ENCODE measurements at regions not wholly inside any gene's neighbourhood (a gene's known extent, or its start where the extent isn't known, plus 50 kb on each side); places are given as distances from the start of the nearest gene placed in this dataset.

- Histone ChIP-seq H3K27me3 (ENCODE audit: insufficient read depth) (no peaks in the 10 kb centered on the region), H3K9me3 (no peaks in the 10 kb centered on the region), H3K9me2 (no peaks in the 10 kb centered on the region), H3K4me3 (ENCODE audit: low read depth in 2 of 2, low read length in 1 of 2) (no peak overlapping the region), H3K4me1 (ENCODE audit: control insufficient read depth in 1 of 2, insufficient read depth in 2 of 2, low read depth in 1 of 2, low read length in 1 of 2) (peaks cover 0 to 5% of the 10 kb centered on the region in 2 experiments; a peak in 1 of 4 replicates), H3K36me3 (replicated peaks in 1 of 2; ENCODE audit: control insufficient read depth in 1 of 2, insufficient read depth in 2 of 2, low read length in 1 of 2) (no peaks in the 10 kb centered on the region), H3K9ac (no peak overlapping the region), H3F3A (replicated peaks; ENCODE audit: insufficient read depth) (no peaks in the 10 kb centered on the region), H4K20me1 (ENCODE audit: insufficient read depth) (no peaks in the 10 kb centered on the region), H3K27ac (ENCODE audit: low read depth in 2 of 2, low read length in 1 of 2) (no peak overlapping the region), H3K79me2 (ENCODE audit: insufficient read depth) (no peaks in the 10 kb centered on the region), H2AFZ (ENCODE audit: low read depth) (no peak overlapping the region), H3K4me2 (no peak overlapping the region)
- DNase-seq, result no peak
- no peak for TF ChIP-seq CHD2 (IDR thresholded peaks at IDR 0.05; ENCODE audit: low read length, partially characterized antibody)
- no peak for TF ChIP-seq SIN3A (IDR thresholded peaks at IDR 0.05; ENCODE audit: borderline replicate concordance, low read depth, low read length)
- no peak for TF ChIP-seq RCOR1 (IDR thresholded peaks at IDR 0.05; ENCODE audit: low read length)
- WGBS (ENCODE audit: low lambda C conversion rate), result 18% methylated on average over 1 of the region's 1 CpG
- CTCF ChIA-PET, result no interaction called here
- POLR2A ChIA-PET, result no interaction called here
Measured at GRCh38 chr12:98060411-98060810, 455.0 kb upstream of the TMPO start.

DNA sequence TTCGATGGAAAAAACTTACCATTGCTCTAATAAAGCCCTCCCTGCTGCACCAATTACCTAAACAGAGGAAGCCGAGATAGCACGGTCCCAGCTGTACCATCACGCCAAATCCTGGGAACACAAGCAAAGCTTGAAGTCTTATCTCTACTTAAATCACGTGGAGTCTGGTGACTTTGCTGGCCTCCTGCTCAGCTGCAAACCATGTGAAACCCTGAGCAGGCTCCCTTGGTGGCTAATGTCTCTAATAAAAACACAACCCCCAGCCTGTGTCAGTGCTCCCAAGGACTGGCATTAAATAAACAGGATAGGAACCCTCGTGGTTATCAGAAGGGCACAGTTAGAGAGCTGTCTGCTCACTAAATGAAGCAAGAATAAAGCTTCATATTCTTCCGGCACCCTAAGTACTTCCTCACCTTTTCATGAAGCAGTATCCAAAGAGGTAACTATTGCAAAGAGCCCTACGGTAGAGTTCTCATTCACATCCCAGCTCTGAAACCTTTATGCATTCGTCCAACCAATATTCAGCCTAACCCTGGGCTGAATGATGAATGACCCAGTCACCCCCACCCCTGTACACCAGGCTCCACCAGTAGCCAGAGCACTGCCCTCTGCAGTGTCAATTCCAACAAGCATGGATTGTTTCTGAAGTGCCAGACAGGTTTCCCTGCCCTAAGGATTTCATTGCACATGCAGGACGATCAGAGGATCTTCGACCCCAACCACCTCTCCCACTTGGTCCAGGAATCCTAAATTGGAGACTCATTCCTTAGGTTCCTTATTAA lies 452.7 kb upstream of the TMPO start:
- Histone ChIP-seq H4K20me1 (ENCODE audit: insufficient read depth) (no peaks in the 10 kb centered on the region), H3K79me2 (ENCODE audit: insufficient read depth) (no peaks in the 10 kb centered on the region), H3K36me3 (replicated peaks in 1 of 2; ENCODE audit: control insufficient read depth in 1 of 2, insufficient read depth in 2 of 2, low read length in 1 of 2) (no peaks in the 10 kb centered on the region), H3K27ac (ENCODE audit: low read depth in 2 of 2, low read length in 1 of 2) (no peak overlapping the region), H3K9ac (no peak overlapping the region), H3K27me3 (ENCODE audit: insufficient read depth) (no peaks in the 10 kb centered on the region), H3F3A (replicated peaks; ENCODE audit: insufficient read depth) (no peaks in the 10 kb centered on the region), H3K9me3 (no peaks in the 10 kb centered on the region), H2AFZ (ENCODE audit: low read depth) (no peak overlapping the region), H3K4me2 (no peak overlapping the region), H3K4me1 (ENCODE audit: control insufficient read depth in 1 of 2, insufficient read depth in 2 of 2, low read depth in 1 of 2, low read length in 1 of 2) (peaks cover 0 to 5% of the 10 kb centered on the region in 2 experiments; a peak in 1 of 4 replicates), H3K4me3 (ENCODE audit: low read depth in 2 of 2, low read length in 1 of 2) (no peak overlapping the region), H3K9me2 (no peaks in the 10 kb centered on the region)
- TF ChIP-seq MEF2A (IDR thresholded peaks at IDR 0.05; ENCODE audit: borderline replicate concordance, low read depth) (no peak), POLR2AphosphoS5 (IDR thresholded peaks at IDR 0.05; ENCODE audit: low read depth, low read length) (no peak), SMC3 (IDR thresholded peaks at IDR 0.05; ENCODE audit: low read depth, low read length) (no peak), FOXM1 (IDR thresholded peaks at IDR 0.05; ENCODE audit: low read depth) (no peak), RFX5 (IDR thresholded peaks at IDR 0.05; ENCODE audit: low read length) (no peak)
- WGBS (ENCODE audit: low lambda C conversion rate), result 21% methylated on average over 11 of the region's 11 CpGs
- POLR2A ChIA-PET, result no interaction called here
- DNase-seq, result no peak
- CTCF ChIA-PET, result no interaction called here

GRCh38 chr12:98064501-98064900 lies 450.9 kb upstream of the TMPO start:
- H3K9me2 ChIP-seq, result no peaks in the 10 kb centered on the region
- no peak overlapping the region for H2AFZ ChIP-seq (ENCODE audit: low read depth)
- H3K4me3 ChIP-seq (ENCODE audit: low read depth in 2 of 2, low read length in 1 of 2), result no peak overlapping the region
- H3F3A ChIP-seq (replicated peaks; ENCODE audit: insufficient read depth), result no peaks in the 10 kb centered on the region
- H3K36me3 ChIP-seq (replicated peaks in 1 of 2; ENCODE audit: control insufficient read depth in 1 of 2, insufficient read depth in 2 of 2, low read length in 1 of 2), result no peaks in the 10 kb centered on the region
- H3K9ac ChIP-seq, result no peak overlapping the region
- no peak for DNase-seq
- CTCF ChIA-PET, result no interaction called here
- H3K4me2 ChIP-seq, result no peak overlapping the region
- no peak overlapping the region for H3K27ac ChIP-seq (ENCODE audit: low read depth in 2 of 2, low read length in 1 of 2)
- no peaks in the 10 kb centered on the region for H3K79me2 ChIP-seq (ENCODE audit: insufficient read depth)
- WGBS (ENCODE audit: low lambda C conversion rate), result 13% methylated on average over 2 of the region's 2 CpGs
- peaks cover 0 to 5% of the 10 kb centered on the region in 2 experiments; a peak in 1 of 4 replicates for H3K4me1 ChIP-seq (ENCODE audit: control insufficient read depth in 1 of 2, insufficient read depth in 2 of 2, low read depth in 1 of 2, low read length in 1 of 2)
- H4K20me1 ChIP-seq (ENCODE audit: insufficient read depth), result no peaks in the 10 kb centered on the region
- H3K27me3 ChIP-seq (ENCODE audit: insufficient read depth), result no peaks in the 10 kb centered on the region
- H3K9me3 ChIP-seq, result no peaks in the 10 kb centered on the region
- no peak for TF ChIP-seq JUND (IDR thresholded peaks at IDR 0.05)
- TF ChIP-seq ELF1 (IDR thresholded peaks at IDR 0.05), result no peak
- TF ChIP-seq YY1 (IDR thresholded peaks at IDR 0.05; ENCODE audit: low read depth), result no peak
- no peak for TF ChIP-seq SMC3 (IDR thresholded peaks at IDR 0.05; ENCODE audit: low read depth, low read length)
- TF ChIP-seq NRF1 (IDR thresholded peaks at IDR 0.05; ENCODE audit: low read depth, low read length), result no peak
- no peak for TF ChIP-seq RFX5 (IDR thresholded peaks at IDR 0.05; ENCODE audit: low read length)
- no peak for TF ChIP-seq TAF1 (IDR thresholded peaks at IDR 0.05; ENCODE audit: borderline replicate concordance, low read depth, low read length)
- TF ChIP-seq TCF12 (IDR thresholded peaks at IDR 0.05), result no peak
- no peak for TF ChIP-seq POLR2AphosphoS5 (IDR thresholded peaks at IDR 0.05; ENCODE audit: low read depth, low read length)
- TF ChIP-seq MEF2A (IDR thresholded peaks at IDR 0.05; ENCODE audit: borderline replicate concordance, low read depth), result no peak
- no peak for TF ChIP-seq ZBTB33 (IDR thresholded peaks at IDR 0.05; ENCODE audit: borderline replicate concordance, low read depth)
- TF ChIP-seq MXI1 (IDR thresholded peaks at IDR 0.05; ENCODE audit: low read depth, low read length), result no peak
- no peak for TF ChIP-seq NFIC (IDR thresholded peaks at IDR 0.05; ENCODE audit: borderline replicate concordance)
- no peak for TF ChIP-seq SIN3A (IDR thresholded peaks at IDR 0.05; ENCODE audit: borderline replicate concordance, low read depth, low read length)
- TF ChIP-seq, protein P1, sequence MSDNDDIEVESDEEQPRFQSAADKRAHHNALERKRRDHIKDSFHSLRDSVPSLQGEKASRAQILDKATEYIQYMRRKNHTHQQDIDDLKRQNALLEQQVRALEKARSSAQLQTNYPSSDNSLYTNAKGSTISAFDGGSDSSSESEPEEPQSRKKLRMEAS (IDR thresholded peaks at IDR 0.05; ENCODE audit: low read depth), result no peak
- no peak for TF ChIP-seq EZH2phosphoT487 (IDR thresholded peaks at IDR 0.05; ENCODE audit: borderline replicate concordance, low read depth)
- TF ChIP-seq PBX3 (IDR thresholded peaks at IDR 0.05), result no peak
- POLR2A ChIA-PET, result no interaction called here

Data from SK-N-SH (cell line).